DND-41 (cell line): ENCODE measurements at regions not wholly inside any gene's neighbourhood (a gene's known extent, or its start where the extent isn't known, plus 50 kb on each side); places are given as distances from the start of the nearest gene placed in this dataset.

Source experiments
- EZH2 ChIP-seq: IDR thresholded peaks from 3 replicates; pipeline ENCODE4 v1.6.1; 2012; ENCODE audit warnings: borderline replicate concordance, low read depth, mild to moderate bottlenecking, moderate library complexity, low read length, inconsistent platforms; ENCODE audit not compliant: severe bottlenecking
- TF ChIP-seq, protein P1 (sequence below): IDR thresholded peaks from 2 replicates; pipeline ENCODE4 v1.5.1; 2012; ENCODE audit warnings: borderline replicate concordance, low read length, moderate library complexity, mild to moderate bottlenecking; ENCODE audit not compliant: poor library complexity, severe bottlenecking; ENCODE audit errors: extremely low read depth

DNA sequence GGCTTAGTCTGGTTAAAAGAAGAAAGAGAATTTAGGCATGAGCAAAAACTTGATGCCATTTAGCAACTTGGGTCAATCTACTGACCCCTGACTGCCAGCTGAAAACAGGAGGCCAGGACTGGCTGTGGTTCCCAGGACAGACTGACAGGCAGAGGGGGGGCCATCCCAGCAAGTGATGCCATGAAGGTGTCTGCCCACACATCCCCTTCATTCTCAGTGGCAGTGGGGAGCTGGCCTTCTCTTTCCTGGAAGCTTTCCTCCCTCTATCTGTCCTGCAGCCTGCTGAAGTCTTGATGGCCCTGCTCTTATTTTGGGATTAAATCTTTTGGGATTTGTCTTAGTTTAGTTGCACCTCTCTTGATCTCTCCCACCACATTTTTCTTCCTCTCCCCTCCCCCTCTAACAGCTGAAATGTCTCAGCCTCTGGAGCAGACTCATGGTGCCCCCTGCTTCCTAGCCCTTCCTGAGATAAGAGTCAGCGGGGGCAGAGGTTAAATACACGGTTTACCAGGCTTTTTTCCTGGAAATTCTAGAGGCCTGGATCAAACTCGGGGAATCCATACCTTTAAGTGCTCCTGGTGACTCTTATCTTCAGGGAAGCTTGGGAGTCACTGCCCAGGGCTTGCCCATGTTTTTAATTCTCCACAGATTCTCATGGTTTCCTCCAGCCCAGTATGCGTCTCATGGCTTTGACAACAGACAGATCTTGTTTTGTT, 99.5 kb upstream of the TSPAN2 start:
- TF ChIP-seq, protein P1, sequence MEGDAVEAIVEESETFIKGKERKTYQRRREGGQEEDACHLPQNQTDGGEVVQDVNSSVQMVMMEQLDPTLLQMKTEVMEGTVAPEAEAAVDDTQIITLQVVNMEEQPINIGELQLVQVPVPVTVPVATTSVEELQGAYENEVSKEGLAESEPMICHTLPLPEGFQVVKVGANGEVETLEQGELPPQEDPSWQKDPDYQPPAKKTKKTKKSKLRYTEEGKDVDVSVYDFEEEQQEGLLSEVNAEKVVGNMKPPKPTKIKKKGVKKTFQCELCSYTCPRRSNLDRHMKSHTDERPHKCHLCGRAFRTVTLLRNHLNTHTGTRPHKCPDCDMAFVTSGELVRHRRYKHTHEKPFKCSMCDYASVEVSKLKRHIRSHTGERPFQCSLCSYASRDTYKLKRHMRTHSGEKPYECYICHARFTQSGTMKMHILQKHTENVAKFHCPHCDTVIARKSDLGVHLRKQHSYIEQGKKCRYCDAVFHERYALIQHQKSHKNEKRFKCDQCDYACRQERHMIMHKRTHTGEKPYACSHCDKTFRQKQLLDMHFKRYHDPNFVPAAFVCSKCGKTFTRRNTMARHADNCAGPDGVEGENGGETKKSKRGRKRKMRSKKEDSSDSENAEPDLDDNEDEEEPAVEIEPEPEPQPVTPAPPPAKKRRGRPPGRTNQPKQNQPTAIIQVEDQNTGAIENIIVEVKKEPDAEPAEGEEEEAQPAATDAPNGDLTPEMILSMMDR: no peak
- no peak for TF ChIP-seq EZH2
